ENCODE measurements at regions not wholly inside any gene's neighbourhood (a gene's known extent, or its start where the extent isn't known, plus 50 kb on each side); places are given as distances from the start of the nearest gene placed in this dataset.
"Not testable (repeated sequence)": the region's sequence is repeated elsewhere in the genome, so short reads cannot be mapped to it uniquely, and the experiment has no call there.

- DNase-seq: no peak
These were observed 363.7 kb downstream of the ADAM29 start for GRCh38 chr4:175281894-175282293.

- no peak for DNase-seq
These were observed 364.2 kb downstream of the ADAM29 start for GRCh38 chr4:175282407-175282806.

- no peak for DNase-seq
These were observed 372.2 kb downstream of the ADAM29 start for GRCh38 chr4:175290401-175290800.

GRCh38 chr4:175297965-175298565, 379.9 kb downstream of the ADAM29 start:
- no peak for DNase-seq

- DNase-seq: no peak
These were observed 388.3 kb downstream of the ADAM29 start for GRCh38 chr4:175306436-175306835.

GRCh38 chr4:175307326-175307725, 389.2 kb downstream of the ADAM29 start:
- no peak for DNase-seq

- DNase-seq: no peak
These were observed 390.1 kb downstream of the ADAM29 start for GRCh38 chr4:175308236-175308635.

GRCh38 chr4:175309041-175309440, 390.9 kb downstream of the ADAM29 start:
- DNase-seq: no peak

- peak; percentile 14 for DNase-seq
These were observed 407.1 kb downstream of the ADAM29 start for GRCh38 chr4:175325230-175325629.

- no peak for DNase-seq
These were observed 408.6 kb downstream of the ADAM29 start for GRCh38 chr4:175326796-175327195.

- DNase-seq: no peak
These were observed 412.1 kb downstream of the ADAM29 start for GRCh38 chr4:175330236-175330635.

- DNase-seq: no peak
These were observed 412.5 kb downstream of the ADAM29 start for GRCh38 chr4:175330652-175331051.

GRCh38 chr4:175335331-175335730, 417.2 kb downstream of the ADAM29 start:
- no peak for DNase-seq

- not testable (repeated sequence) for DNase-seq
These were observed 418.4 kb downstream of the ADAM29 start for GRCh38 chr4:175336570-175336969.

GRCh38 chr4:175339100-175339707, 421.0 kb downstream of the ADAM29 start:
- no peak for DNase-seq

- no peak for DNase-seq
These were observed 423.1 kb downstream of the ADAM29 start for GRCh38 chr4:175341203-175341755.

- no peak for DNase-seq
These were observed 428.2 kb downstream of the ADAM29 start for GRCh38 chr4:175346376-175346775.

- DNase-seq: no peak
These were observed 432.1 kb downstream of the ADAM29 start for GRCh38 chr4:175350246-175350645.

GRCh38 chr4:175351473-175351872, 433.3 kb downstream of the ADAM29 start:
- no peak for DNase-seq

- DNase-seq: no peak
These were observed 443.0 kb downstream of the GPM6A start for GRCh38 chr4:175369087-175369486.

- DNase-seq: no peak
These were observed 441.0 kb downstream of the GPM6A start for GRCh38 chr4:175371091-175371490.

GRCh38 chr4:175373031-175373430, 439.0 kb downstream of the GPM6A start:
- DNase-seq: no peak

- no peak for DNase-seq
These were observed 437.6 kb downstream of the GPM6A start for GRCh38 chr4:175374459-175374858.
